ENCODE measurements at regions not wholly inside any gene's neighbourhood (a gene's known extent, or its start where the extent isn't known, plus 50 kb on each side); places are given as distances from the start of the nearest gene placed in this dataset.

DNA sequence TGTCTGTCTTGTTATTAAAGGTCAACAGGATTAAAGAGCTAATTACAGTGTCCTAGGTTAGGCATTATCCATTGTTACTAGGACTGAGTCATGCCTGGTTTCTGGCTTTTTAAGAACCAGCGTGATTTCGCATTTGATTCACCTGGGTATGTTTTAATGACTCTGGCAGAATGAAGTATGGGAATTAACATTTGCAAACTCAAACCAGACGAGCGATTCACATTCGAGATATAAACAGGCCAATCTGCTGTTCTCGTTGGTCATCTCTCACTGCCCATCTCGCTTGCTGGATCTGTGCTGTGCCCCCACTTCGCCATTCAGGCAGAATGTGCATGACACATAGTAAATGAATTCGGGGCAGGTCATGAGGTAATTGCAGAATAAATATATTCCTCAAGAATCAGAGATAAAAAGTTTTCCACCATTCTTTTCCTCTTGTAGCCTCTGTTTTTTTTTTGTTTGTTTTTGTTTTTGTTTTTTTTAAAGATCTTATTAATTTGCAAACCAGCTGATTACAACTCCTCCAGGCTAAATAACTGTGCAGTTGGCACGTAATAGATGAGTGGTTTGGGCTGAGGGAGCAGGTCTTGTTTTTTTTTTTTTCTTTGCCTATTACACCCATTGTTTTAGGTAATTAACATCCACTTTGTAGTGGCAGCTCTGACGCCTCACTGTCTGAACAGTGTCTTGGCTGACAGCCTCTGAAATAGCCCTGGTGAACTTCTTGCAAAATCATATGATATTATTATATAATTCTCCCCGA is 313.5 kb upstream of the MSX2 start:
- Histone ChIP-seq H3K9me2 (ENCODE audit: insufficient read depth) (no peaks in the 10 kb centered on the region), H3K36me3 (ENCODE audit: control insufficient read depth in 1 of 2, insufficient read depth in 2 of 2, low read length in 2 of 2) (no peaks in the 10 kb centered on the region), H3K4me3 (replicated peaks in 1 of 2; ENCODE audit: low read depth in 1 of 2, low read length in 2 of 2) (no peak overlapping the region), H3K27ac (ENCODE audit: low read depth, low read length) (no peak overlapping the region), H3K9ac (ENCODE audit: low read length) (no peak overlapping the region), H3K4me2 (ENCODE audit: low read length) (peak overlapping the region; percentile 22; the same call in 1 of the 2 replicates), H3K9me3 (ENCODE audit: control insufficient read depth in 1 of 2, insufficient read depth in 1 of 2, low read depth in 1 of 2, low read length in 2 of 2) (no peaks in the 10 kb centered on the region), H3K27me3 (ENCODE audit: insufficient read depth, low read length) (peaks cover 3% of the 10 kb centered on the region; the same call in 1 of the 2 replicates), H3K4me1 (ENCODE audit: control insufficient read depth in 1 of 2, insufficient read depth in 2 of 2, low read length in 2 of 2) (peaks cover 4 to 8% of the 10 kb centered on the region in 2 experiments; a peak in 3 of 4 replicates), H4K20me1 (ENCODE audit: insufficient read depth) (no peaks in the 10 kb centered on the region), H2AFZ (ENCODE audit: low read depth, low read length, poor library complexity, severe bottlenecking) (no peak overlapping the region), H3K79me2 (ENCODE audit: insufficient read depth, low read length) (no peaks in the 10 kb centered on the region)
- POLR2A ChIA-PET, result no interaction called here
- intact Hi-C loops (cut with micrococcal nuclease), result loop anchor here (10.0 kb wide), 1 partner anchor 524 kb away; no protein-coding TSS in a partner anchor
- DNase-seq (ENCODE audit: low read depth, low spot score), result no peak
- CTCF ChIA-PET, result interaction anchor here (1.8 to 3.2 kb wide), 3 partner anchors 9 to 84 kb away, joined by 6 to 12 read pairs (median 7); no protein-coding TSS in a partner anchor
- RAD21 ChIA-PET (ENCODE audit: low non-redundant PET in 1 of 2, low total read pairs in 2 of 2, uncharacterized antibody in 2 of 2, unreplicated experiment in 2 of 2), result no interaction called here
- no peak for ATAC-seq
- BruUV-seq (replicated peaks), result no TSS peak
- TF ChIP-seq POLR2A (IDR thresholded peaks at IDR 0.05; ENCODE audit: borderline replicate concordance, extremely low read depth, insufficient read depth, insufficient read length) (no peak), CBX3 (IDR thresholded peaks at IDR 0.05; ENCODE audit: low read depth) (no peak)
- TF ChIP-seq, protein P1, sequence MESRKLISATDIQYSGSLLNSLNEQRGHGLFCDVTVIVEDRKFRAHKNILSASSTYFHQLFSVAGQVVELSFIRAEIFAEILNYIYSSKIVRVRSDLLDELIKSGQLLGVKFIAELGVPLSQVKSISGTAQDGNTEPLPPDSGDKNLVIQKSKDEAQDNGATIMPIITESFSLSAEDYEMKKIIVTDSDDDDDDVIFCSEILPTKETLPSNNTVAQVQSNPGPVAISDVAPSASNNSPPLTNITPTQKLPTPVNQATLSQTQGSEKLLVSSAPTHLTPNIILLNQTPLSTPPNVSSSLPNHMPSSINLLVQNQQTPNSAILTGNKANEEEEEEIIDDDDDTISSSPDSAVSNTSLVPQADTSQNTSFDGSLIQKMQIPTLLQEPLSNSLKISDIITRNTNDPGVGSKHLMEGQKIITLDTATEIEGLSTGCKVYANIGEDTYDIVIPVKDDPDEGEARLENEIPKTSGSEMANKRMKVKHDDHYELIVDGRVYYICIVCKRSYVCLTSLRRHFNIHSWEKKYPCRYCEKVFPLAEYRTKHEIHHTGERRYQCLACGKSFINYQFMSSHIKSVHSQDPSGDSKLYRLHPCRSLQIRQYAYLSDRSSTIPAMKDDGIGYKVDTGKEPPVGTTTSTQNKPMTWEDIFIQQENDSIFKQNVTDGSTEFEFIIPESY (IDR thresholded peaks at IDR 0.05; ENCODE audit: extremely low read depth, insufficient replicate concordance, low read length), result no peak

DNA sequence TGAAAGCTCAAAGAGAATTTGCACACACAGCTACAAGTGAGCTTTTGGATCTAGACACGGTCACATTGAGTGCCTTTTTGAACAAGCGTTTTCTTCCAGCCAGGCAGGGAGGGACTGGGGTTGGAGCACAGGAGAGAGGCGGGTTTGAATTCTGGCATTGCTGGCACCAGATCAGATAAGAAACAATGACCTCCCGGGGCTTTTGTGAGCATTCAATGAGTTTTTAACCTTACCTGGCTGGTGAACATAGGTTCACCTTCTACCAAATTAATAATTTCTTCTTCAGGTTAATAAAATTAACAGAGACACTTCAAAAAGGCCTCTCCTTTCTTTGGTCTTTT is 312.9 kb upstream of the MSX2 start:
- ATAC-seq (no peak), DNase-seq (ENCODE audit: low read depth, low spot score) (no peak)
- no TSS peak for BruUV-seq (replicated peaks)
- Histone ChIP-seq H3K4me2 (ENCODE audit: low read length) (no peak overlapping the region; the same call in 1 of the 2 replicates), H2AFZ (ENCODE audit: low read depth, low read length, poor library complexity, severe bottlenecking) (no peak overlapping the region), H3K4me3 (replicated peaks in 1 of 2; ENCODE audit: low read depth in 1 of 2, low read length in 2 of 2) (no peak overlapping the region), H3K9me2 (ENCODE audit: insufficient read depth) (no peaks in the 10 kb centered on the region), H3K36me3 (ENCODE audit: control insufficient read depth in 1 of 2, insufficient read depth in 2 of 2, low read length in 2 of 2) (no peaks in the 10 kb centered on the region), H4K20me1 (ENCODE audit: insufficient read depth) (no peaks in the 10 kb centered on the region), H3K79me2 (ENCODE audit: insufficient read depth, low read length) (no peaks in the 10 kb centered on the region), H3K27ac (ENCODE audit: low read depth, low read length) (no peak overlapping the region), H3K9ac (ENCODE audit: low read length) (no peak overlapping the region), H3K27me3 (ENCODE audit: insufficient read depth, low read length) (peaks cover 3% of the 10 kb centered on the region; the same call in 1 of the 2 replicates), H3K4me1 (ENCODE audit: control insufficient read depth in 1 of 2, insufficient read depth in 2 of 2, low read length in 2 of 2) (peaks cover 4 to 8% of the 10 kb centered on the region in 2 experiments; a peak in 3 of 4 replicates), H3K9me3 (ENCODE audit: control insufficient read depth in 1 of 2, insufficient read depth in 1 of 2, low read depth in 1 of 2, low read length in 2 of 2) (no peaks in the 10 kb centered on the region)
- POLR2A ChIA-PET, result no interaction called here
- intact Hi-C loops (cut with micrococcal nuclease), result loop anchor here (10.0 kb wide), 1 partner anchor 523 kb away; no protein-coding TSS in a partner anchor
- RAD21 ChIA-PET (ENCODE audit: low non-redundant PET in 1 of 2, low total read pairs in 2 of 2, uncharacterized antibody in 2 of 2, unreplicated experiment in 2 of 2), result no interaction called here
- CTCF ChIA-PET, result interaction anchor here (3.2 kb wide), 1 partner anchor 8 kb away, joined by 12 read pairs; no protein-coding TSS in a partner anchor
- TF ChIP-seq ELF1 (IDR thresholded peaks at IDR 0.05; ENCODE audit: borderline replicate concordance, low read depth), result no peak
- TF ChIP-seq EGR1 (IDR thresholded peaks at IDR 0.05; ENCODE audit: low read depth), result no peak
- TF ChIP-seq CTCF (IDR thresholded peaks at IDR 0.05 in 2 of 3, conservative IDR thresholded peaks at IDR 0.05 in 1 of 3; ENCODE audit: borderline replicate concordance in 1 of 3, insufficient read depth in 1 of 3, low read depth in 2 of 3, low read length in 2 of 3), result no peak
- TF ChIP-seq CBX3 (IDR thresholded peaks at IDR 0.05; ENCODE audit: low read depth), result no peak
- TF ChIP-seq SP1 (IDR thresholded peaks at IDR 0.05; ENCODE audit: low read depth), result no peak
- TF ChIP-seq POLR2A (IDR thresholded peaks at IDR 0.05; ENCODE audit: borderline replicate concordance, extremely low read depth, insufficient read depth, insufficient read length), result no peak
- no peak for TF ChIP-seq EZH2phosphoT487 (IDR thresholded peaks at IDR 0.05; ENCODE audit: borderline replicate concordance)
- TF ChIP-seq TCF7L2 (IDR thresholded peaks at IDR 0.05; ENCODE audit: borderline replicate concordance, extremely low read depth, insufficient read depth, insufficient read length), result no peak
- TF ChIP-seq EZH2 (IDR thresholded peaks at IDR 0.05), result no peak
- TF ChIP-seq SRF (IDR thresholded peaks at IDR 0.05; ENCODE audit: low read depth), result no peak

Data from HCT116 (cell line).